Naive thymus-derived CD8-positive, alpha-beta T cell (primary cell): ENCODE measurements at regions not wholly inside any gene's neighbourhood (a gene's known extent, or its start where the extent isn't known, plus 50 kb on each side); places are given as distances from the start of the nearest gene placed in this dataset.

Experiments
- ATAC-seq, 2 donors: fragments of 150-1000 bp; cut with Tn5 transposase in 1 of 2; sonication (Bioruptor Pico), chemical (Tn5 transposase) in 1 of 2; 1 replicate in 1 of 2; 2 replicates in 1 of 2; pipeline ENCODE4 v1.10.0; 2021; ENCODE audit warnings: mild to moderate bottlenecking in 2 of 2, moderate library complexity in 2 of 2
- POLR2A ChIA-PET: fragments of 350-600 bp; sonication (Branson Sonifier 250); formaldehyde crosslinking; loops from one replicate; lab custom pipeline; 2021; ENCODE audit warnings: antibody characterized with exemption; lab: Charles Lee
- DNase-seq, 10 donors: peaks; one replicate each; pipeline versions ENCODE4 v3.0.0 to v3.0.0-alpha.2; 2020 to 2022
- H3K27ac Mint-ChIP-seq, 10 donors: one replicate each; pipeline ENCODE4 v1.8.0; 2020 to 2022; ENCODE audit warnings: mild to moderate bottlenecking in 10 of 10, mixed read lengths in 10 of 10, moderate library complexity in 4 of 10, inconsistent platforms in 1 of 10
- H3K27me3 Mint-ChIP-seq, 5 donors: one replicate each; pipeline ENCODE4 v1.8.0; 2021 to 2022; ENCODE audit warnings: mixed read lengths in 5 of 5
- H3K36me3 Mint-ChIP-seq, 3 donors: one replicate each; pipeline ENCODE4 v1.8.0; 2020 to 2022; ENCODE audit warnings: mixed read lengths in 3 of 3, mild to moderate bottlenecking in 2 of 3, inconsistent platforms in 1 of 3
- H3K4me1 Mint-ChIP-seq, 4 donors: one replicate each; pipeline ENCODE4 v1.8.0; 2021 to 2022; ENCODE audit warnings: mixed read lengths in 4 of 4
- H3K4me3 Mint-ChIP-seq, 10 donors: one replicate each; pipeline ENCODE4 v1.8.0; 2020 to 2022; ENCODE audit warnings: mild to moderate bottlenecking in 10 of 10, mixed read lengths in 10 of 10, moderate library complexity in 6 of 10, inconsistent platforms in 1 of 10
- H3K9me3 Mint-ChIP-seq, 9 donors: one replicate each; pipeline ENCODE4 v1.8.0; 2020 to 2022; ENCODE audit warnings: mixed read lengths in 9 of 9, mild to moderate bottlenecking in 3 of 9, inconsistent platforms in 1 of 9, moderate library complexity in 1 of 9

GRCh38 chr7:84548366-84549365 is 354.1 kb upstream of the SEMA3A start:
- Mint-ChIP-seq H3K27ac (no peak overlapping the region), H3K4me3 (no peak overlapping the region), H3K36me3 (no peaks in the 10 kb centered on the region), H3K9me3 (peaks cover 0 to 4% (median 0%) of the 10 kb centered on the region in 9 donors), H3K4me1 (no peaks in the 10 kb centered on the region), H3K27me3 (peaks cover 0 to 4% (median 3%) of the 10 kb centered on the region in 5 donors)
- ATAC-seq (no peak), DNase-seq (no peak)
- POLR2A ChIA-PET = no interaction called here

GRCh38 chr7:84547331-84547730 is 352.7 kb upstream of the SEMA3A start:
- POLR2A ChIA-PET = no interaction called here

GRCh38 chr7:84546403-84546802 is 351.8 kb upstream of the SEMA3A start:
- Mint-ChIP-seq H3K27ac (no peak overlapping the region), H3K9me3 (peaks cover 0 to 2% (median 0%) of the 10 kb centered on the region in 9 donors), H3K36me3 (no peaks in the 10 kb centered on the region), H3K4me3 (no peak overlapping the region), H3K4me1 (no peaks in the 10 kb centered on the region), H3K27me3 (no peaks in the 10 kb centered on the region)
- ATAC-seq (no peak), DNase-seq (no peak)
- POLR2A ChIA-PET = no interaction called here

More at GRCh38 chr7:84547331-84547730, 352.7 kb upstream of the SEMA3A start:
- no peak overlapping the region for H3K27ac Mint-ChIP-seq
- no peak overlapping the region for H3K4me3 Mint-ChIP-seq
- no peaks in the 10 kb centered on the region for H3K4me1 Mint-ChIP-seq
- no peaks in the 10 kb centered on the region for H3K9me3 Mint-ChIP-seq
- H3K27me3 Mint-ChIP-seq = peaks cover 0 to 3% (median under 1%) of the 10 kb centered on the region in 5 donors
- H3K36me3 Mint-ChIP-seq = no peaks in the 10 kb centered on the region
- ATAC-seq (no peak), DNase-seq (no peak)

GRCh38 chr7:84538268-84538667 is 343.7 kb upstream of the SEMA3A start:
- no peak overlapping the region for H3K27ac Mint-ChIP-seq
- no peaks in the 10 kb centered on the region for H3K36me3 Mint-ChIP-seq
- H3K27me3 Mint-ChIP-seq = no peaks in the 10 kb centered on the region
- DNase-seq (no peak), ATAC-seq (no peak)
- POLR2A ChIA-PET = no interaction called here
- no peak overlapping the region for H3K4me3 Mint-ChIP-seq
- H3K4me1 Mint-ChIP-seq = no peaks in the 10 kb centered on the region
- H3K9me3 Mint-ChIP-seq = peaks cover 0 to 2% (median 0%) of the 10 kb centered on the region in 9 donors

GRCh38 chr7:84536271-84536870 is 341.8 kb upstream of the SEMA3A start:
- Mint-ChIP-seq H3K9me3 (no peaks in the 10 kb centered on the region), H3K27me3 (no peaks in the 10 kb centered on the region), H3K27ac (no peak overlapping the region), H3K4me3 (no peak overlapping the region), H3K4me1 (no peaks in the 10 kb centered on the region), H3K36me3 (no peaks in the 10 kb centered on the region)
- ATAC-seq (no peak), DNase-seq (no peak)
- POLR2A ChIA-PET = interaction anchor here (0.6 kb wide), 1 partner anchor 1120 kb away, joined by 3 read pairs; no protein-coding TSS in a partner anchor

- no peaks in the 10 kb centered on the region for H3K9me3 Mint-ChIP-seq
- no peak for ATAC-seq
- no peaks in the 10 kb centered on the region for H3K27me3 Mint-ChIP-seq
- H3K27ac Mint-ChIP-seq = no peak overlapping the region
- H3K4me3 Mint-ChIP-seq = no peak overlapping the region
- H3K36me3 Mint-ChIP-seq = no peaks in the 10 kb centered on the region
- H3K4me1 Mint-ChIP-seq = no peaks in the 10 kb centered on the region
- DNase-seq = no peak
- POLR2A ChIA-PET = no interaction called here
Observed at GRCh38 chr7:84535580-84536270, 341.1 kb upstream of the SEMA3A start.

- POLR2A ChIA-PET = no interaction called here
- Mint-ChIP-seq H3K36me3 (no peaks in the 10 kb centered on the region), H3K27ac (no peak overlapping the region), H3K4me1 (no peaks in the 10 kb centered on the region), H3K4me3 (no peak overlapping the region), H3K27me3 (no peaks in the 10 kb centered on the region), H3K9me3 (no peaks in the 10 kb centered on the region)
- no peak for DNase-seq
- ATAC-seq = no peak
Observed at GRCh38 chr7:84533182-84533581, 338.6 kb upstream of the SEMA3A start.

GRCh38 chr7:84532196-84532595 is 337.6 kb upstream of the SEMA3A start:
- DNase-seq (no peak), ATAC-seq (no peak)
- H3K27ac Mint-ChIP-seq = no peak overlapping the region
- H3K27me3 Mint-ChIP-seq = no peaks in the 10 kb centered on the region
- no peaks in the 10 kb centered on the region for H3K9me3 Mint-ChIP-seq
- no peaks in the 10 kb centered on the region for H3K4me1 Mint-ChIP-seq
- H3K4me3 Mint-ChIP-seq = no peak overlapping the region
- POLR2A ChIA-PET = no interaction called here
- no peaks in the 10 kb centered on the region for H3K36me3 Mint-ChIP-seq

GRCh38 chr7:84529480-84530205 is 335.1 kb upstream of the SEMA3A start:
- Mint-ChIP-seq H3K4me1 (no peaks in the 10 kb centered on the region), H3K27ac (peak overlapping the region in 1 of 10 donors; percentile 21), H3K36me3 (no peaks in the 10 kb centered on the region), H3K27me3 (no peaks in the 10 kb centered on the region), H3K9me3 (no peaks in the 10 kb centered on the region), H3K4me3 (no peak overlapping the region)
- POLR2A ChIA-PET = no interaction called here
- ATAC-seq = no peak
- no peak for DNase-seq

GRCh38 chr7:84528756-84529479 is 334.3 kb upstream of the SEMA3A start:
- no peak overlapping the region for H3K4me3 Mint-ChIP-seq
- H3K4me1 Mint-ChIP-seq = no peaks in the 10 kb centered on the region
- POLR2A ChIA-PET = no interaction called here
- no peaks in the 10 kb centered on the region for H3K9me3 Mint-ChIP-seq
- no peaks in the 10 kb centered on the region for H3K36me3 Mint-ChIP-seq
- DNase-seq = no peak
- no peak overlapping the region for H3K27ac Mint-ChIP-seq
- no peaks in the 10 kb centered on the region for H3K27me3 Mint-ChIP-seq
- ATAC-seq = no peak

GRCh38 chr7:84524714-84525694 is 330.4 kb upstream of the SEMA3A start:
- peaks cover 0 to 5% (median 0%) of the 10 kb centered on the region in 9 donors for H3K9me3 Mint-ChIP-seq
- no peaks in the 10 kb centered on the region for H3K4me1 Mint-ChIP-seq
- no peaks in the 10 kb centered on the region for H3K36me3 Mint-ChIP-seq
- no peaks in the 10 kb centered on the region for H3K27me3 Mint-ChIP-seq
- no peak for ATAC-seq
- no peak for DNase-seq
- H3K4me3 Mint-ChIP-seq = no peak overlapping the region
- POLR2A ChIA-PET = no interaction called here
- no peak overlapping the region for H3K27ac Mint-ChIP-seq
